IMR-90 (cell line): ENCODE measurements at regions not wholly inside any gene's neighbourhood (a gene's known extent, or its start where the extent isn't known, plus 50 kb on each side); places are given as distances from the start of the nearest gene placed in this dataset.

Experiments used
- ATAC-seq: fragments of 200-7000 bp; cut with Tn5 transposase; 2 replicates; pipeline ENCODE4 v1.9.1; 2020; ENCODE audit warnings: low read depth, mild to moderate bottlenecking, moderate library complexity
- BruUV-seq: library from RNA; stranded (reverse); fragments of 400-500 nt; replicated peaks from 2 replicates; lab custom pipeline; 2021; lab: Mats Ljungman, UMichigan
- CTCF ChIA-PET: fragments of 300-600 bp; formaldehyde crosslinking; extraction: SDS; loops from one replicate; lab custom pipeline; 2021; ENCODE audit warnings: antibody characterized with exemption; lab: Yijun Ruan, JAX
- POLR2A ChIA-PET: fragments of 300-600 bp; sonication (Branson Sonifier 250); formaldehyde crosslinking; loops from one replicate; lab custom pipeline; 2022; ENCODE audit warnings: antibody characterized with exemption; ENCODE audit not compliant: unreplicated experiment; lab: Charles Lee
- DNase-seq: peaks from one replicate; pipeline ENCODE4 v3.0.0; 2013
- H2AFZ ChIP-seq: replicated peaks from 2 replicates; pipeline ENCODE3; 2013; ENCODE audit warnings: low read length, mild to moderate bottlenecking; ENCODE audit not compliant: poor library complexity
- H2AK5ac ChIP-seq: 2 replicates; pipeline ENCODE4 v1.6.1; 2013; ENCODE audit warnings: low read depth, low read length, inconsistent platforms
- H2AK9ac ChIP-seq: replicated peaks from 2 replicates; pipeline ENCODE3; 2013; ENCODE audit warnings: mild to moderate bottlenecking, low read depth, low read length, moderate library complexity; ENCODE audit not compliant: poor library complexity
- H2BK120ac ChIP-seq: 2 replicates; pipeline ENCODE4 v1.6.1; 2013; ENCODE audit warnings: low read depth, low read length, inconsistent platforms
- H2BK15ac ChIP-seq: 3 replicates; pipeline ENCODE4 v1.6.1; 2013; ENCODE audit warnings: low read depth, low read length, inconsistent platforms
- H2BK20ac ChIP-seq: 2 replicates; pipeline ENCODE4 v1.6.1; 2013; ENCODE audit warnings: low read depth, mild to moderate bottlenecking, inconsistent platforms, low read length, moderate library complexity
- H2BK5ac ChIP-seq: 2 replicates; pipeline ENCODE4 v1.6.1; 2013; ENCODE audit warnings: mild to moderate bottlenecking, low read depth, low read length, inconsistent platforms; ENCODE audit not compliant: poor library complexity, severe bottlenecking
- H3K14ac ChIP-seq: replicated peaks from 2 replicates; pipeline ENCODE4 v1.6.1; 2013; ENCODE audit warnings: low read depth, low read length, inconsistent platforms
- H3K18ac ChIP-seq: 2 replicates; pipeline ENCODE4 v1.6.1; 2013; ENCODE audit warnings: low read depth, low read length, control low read depth
- H3K23ac ChIP-seq: 2 replicates; pipeline ENCODE4 v1.6.1; 2013; ENCODE audit warnings: low read depth, low read length, inconsistent platforms
- H3K27ac ChIP-seq: 2 replicates; pipeline ENCODE4 v1.5.1; 2013; ENCODE audit warnings: mild to moderate bottlenecking, control low read depth, low read length; ENCODE audit not compliant: insufficient read depth
- H3K27me3 ChIP-seq: 2 replicates; pipeline ENCODE4 v1.6.1; 2013; ENCODE audit warnings: low read length; ENCODE audit not compliant: control insufficient read depth, insufficient read depth
- H3K36me3 ChIP-seq: 2 replicates; pipeline ENCODE4 v1.6.1; 2013; ENCODE audit warnings: low read length, mixed read lengths; ENCODE audit not compliant: control insufficient read depth, insufficient read depth
- H3K4ac ChIP-seq: 2 replicates; pipeline ENCODE4 v1.6.1; 2013; ENCODE audit warnings: low read depth, low read length, inconsistent platforms
- H3K4me1 ChIP-seq: 2 replicates; pipeline ENCODE4 v1.6.1; 2013; ENCODE audit warnings: low read length, mixed read lengths; ENCODE audit not compliant: control insufficient read depth, insufficient read depth
- H3K4me2 ChIP-seq: 2 replicates; pipeline ENCODE4 v1.6.1; 2013; ENCODE audit warnings: low read depth, mild to moderate bottlenecking, control low read depth, low read length, moderate library complexity
- H3K4me3 ChIP-seq: 2 replicates; pipeline ENCODE4 v1.5.1; 2013; ENCODE audit warnings: low read depth, mild to moderate bottlenecking, control low read depth, low read length, moderate library complexity; ENCODE audit not compliant: insufficient read depth
- H3K56ac ChIP-seq: 2 replicates; pipeline ENCODE4 v1.6.1; 2013; ENCODE audit warnings: low read length, inconsistent platforms; ENCODE audit not compliant: insufficient read depth; ENCODE audit errors: extremely low read depth
- H3K79me1 ChIP-seq, 2 experiments: 2 replicates each; pipeline ENCODE4 v1.6.1; 2013; ENCODE audit warnings: low read length in 2 of 2, inconsistent platforms in 1 of 2, low read depth in 1 of 2
- H3K9ac ChIP-seq: 2 replicates; pipeline ENCODE4 v1.6.1; 2013; ENCODE audit warnings: low read depth, low read length, control low read depth
- H3K9me1 ChIP-seq: 2 replicates; pipeline ENCODE4 v1.6.1; 2013; ENCODE audit warnings: low read length, inconsistent platforms; ENCODE audit not compliant: insufficient read depth
- H3K9me3 ChIP-seq: 2 replicates; pipeline ENCODE4 v1.6.1; 2013; ENCODE audit warnings: low read length; ENCODE audit not compliant: control insufficient read depth, insufficient read depth
- H4K20me1 ChIP-seq: 2 replicates; pipeline ENCODE4 v1.6.1; 2013; ENCODE audit warnings: low read length, inconsistent platforms; ENCODE audit not compliant: insufficient read depth
- H4K5ac ChIP-seq: 2 replicates; pipeline ENCODE4 v1.6.1; 2013; ENCODE audit warnings: mild to moderate bottlenecking, low read depth, low read length, control low read depth
- H4K8ac ChIP-seq, 2 experiments: 2 replicates each; pipeline ENCODE4 v1.6.1; 2013; ENCODE audit warnings: low read depth in 2 of 2, low read length in 2 of 2, control low read depth in 1 of 2, inconsistent platforms in 1 of 2
- H4K91ac ChIP-seq: 2 replicates; pipeline ENCODE4 v1.6.1; 2013; ENCODE audit warnings: low read depth, low read length, inconsistent platforms; ENCODE audit not compliant: insufficient read depth
- BHLHE40 ChIP-seq: fragments of 150-350 bp; IDR thresholded peaks from 2 replicates; pipeline ENCODE4 v1.6.1; 2016; ENCODE audit warnings: mild to moderate bottlenecking, low read depth, low read length
- CEBPB ChIP-seq: IDR thresholded peaks from 2 replicates; pipeline ENCODE4 v1.6.1; 2012; ENCODE audit warnings: low read depth, low read length, improper control_type of control experiment
- CHD1 ChIP-seq: IDR thresholded peaks from 2 replicates; pipeline ENCODE4 v1.6.1; 2012; ENCODE audit warnings: low read depth, low read length, improper control_type of control experiment
- ELK1 ChIP-seq: fragments of 150-350 bp; IDR thresholded peaks from 2 replicates; pipeline ENCODE4 v1.6.1; 2016; ENCODE audit warnings: low read depth, mild to moderate bottlenecking, low read length, moderate library complexity, borderline replicate concordance
- FOS ChIP-seq: fragments of 150-350 bp; IDR thresholded peaks from 2 replicates; pipeline ENCODE4 v1.6.1; 2016; ENCODE audit warnings: low read depth, low read length
- MAFK ChIP-seq: IDR thresholded peaks from 2 replicates; pipeline ENCODE4 v1.6.1; 2012; ENCODE audit warnings: low read depth, low read length, improper control_type of control experiment
- MAZ ChIP-seq: IDR thresholded peaks from 2 replicates; pipeline ENCODE4 v1.6.1; 2012; ENCODE audit warnings: low read depth, mild to moderate bottlenecking, low read length, improper control_type of control experiment, moderate library complexity, borderline replicate concordance
- NFE2L2 ChIP-seq: fragments of 150-350 bp; IDR thresholded peaks from 2 replicates; pipeline ENCODE4 v1.6.1; 2016; ENCODE audit warnings: low read depth, mild to moderate bottlenecking, low read length
- POLR2A ChIP-seq: IDR thresholded peaks from 2 replicates; pipeline ENCODE4 v1.6.1; 2012; ENCODE audit warnings: mild to moderate bottlenecking, low read depth, low read length
- RCOR1 ChIP-seq: IDR thresholded peaks from 2 replicates; pipeline ENCODE4 v1.6.1; 2012; ENCODE audit warnings: mild to moderate bottlenecking, low read length, improper control_type of control experiment; ENCODE audit not compliant: insufficient replicate concordance
- RFX5 ChIP-seq: IDR thresholded peaks from 2 replicates; pipeline ENCODE4 v1.8.0; 2012; ENCODE audit warnings: low read depth, mild to moderate bottlenecking, low read length, moderate library complexity
- SMC3 ChIP-seq: fragments of 150-350 bp; IDR thresholded peaks from 2 replicates; pipeline ENCODE4 v1.6.1; 2016; ENCODE audit warnings: low read depth, mild to moderate bottlenecking, antibody characterized with exemption, low read length, moderate library complexity
- dilution Hi-C: fragments of 300-500 bp; cut with HindIII; formaldehyde crosslinking; loops from one replicate; pipeline ENCODE4 v1.14.3; 2018; ENCODE audit warnings: low sequenced_read_pairs; ENCODE audit not compliant: unreplicated experiment
- in situ Hi-C: fragments of 300-500 bp; cut with MboI; formaldehyde crosslinking; loops from 3 replicates; pipeline ENCODE4 v1.14.3; 2019; ENCODE audit warnings: low sequenced_read_pairs, inconsistent platforms, mixed read lengths
- intact Hi-C: fragments of 100-400 bp; cut with micrococcal nuclease; formaldehyde crosslinking; loops from 2 replicates; pipeline ENCODE4 v1.10.0; 2022
- TF ChIP-seq, protein P1 (sequence below): fragments of 150-350 bp; IDR thresholded peaks from 2 replicates; pipeline ENCODE4 v1.6.1; 2017; ENCODE audit warnings: mild to moderate bottlenecking, antibody characterized with exemption, low read length, low read depth

DNA sequence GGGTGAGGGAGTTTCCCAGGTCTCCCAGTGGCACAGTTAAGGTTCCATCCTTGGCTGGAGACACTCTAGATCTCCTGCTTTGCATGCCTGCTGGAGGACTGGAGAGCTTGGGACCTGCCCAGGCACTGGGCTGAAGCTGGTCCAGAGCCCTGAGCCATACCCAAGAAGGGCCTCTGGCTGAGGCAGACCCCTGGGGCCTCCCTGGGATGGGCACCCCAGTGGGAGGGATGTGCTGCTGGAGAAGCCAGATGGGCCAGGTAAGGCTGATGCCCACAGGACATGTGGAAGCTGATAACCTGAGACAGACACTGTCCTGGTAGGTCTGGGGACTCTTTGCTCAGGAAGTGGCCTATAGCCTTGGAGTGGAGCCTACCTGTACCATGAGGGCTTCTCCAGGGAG is 160.7 kb downstream of the TFCP2L1 start:
- CTCF ChIA-PET: no interaction called here
- H3K27me3 ChIP-seq: peaks cover 51% of the 10 kb centered on the region
- in situ Hi-C loops: no loop called here

More for the DNA sequence above, 160.7 kb downstream of the TFCP2L1 start:
- no peaks in the 10 kb centered on the region for H3K9me3 ChIP-seq
- no peak overlapping the region for H2AK9ac ChIP-seq
- H2BK120ac ChIP-seq: no peak overlapping the region
- H3K23ac ChIP-seq: no peak overlapping the region
- no peaks in the 10 kb centered on the region for H3K36me3 ChIP-seq
- H3K9ac ChIP-seq: no peak overlapping the region
- no peak overlapping the region for H2AK5ac ChIP-seq
- TF ChIP-seq NFE2L2 (no peak), CEBPB (no peak), RCOR1 (no peak), MAZ (no peak), ELK1 (no peak), FOS (no peak), SMC3 (no peak), POLR2A (no peak), CHD1 (no peak), MAFK (no peak), BHLHE40 (no peak), RFX5 (no peak)
- TF ChIP-seq, protein P1, sequence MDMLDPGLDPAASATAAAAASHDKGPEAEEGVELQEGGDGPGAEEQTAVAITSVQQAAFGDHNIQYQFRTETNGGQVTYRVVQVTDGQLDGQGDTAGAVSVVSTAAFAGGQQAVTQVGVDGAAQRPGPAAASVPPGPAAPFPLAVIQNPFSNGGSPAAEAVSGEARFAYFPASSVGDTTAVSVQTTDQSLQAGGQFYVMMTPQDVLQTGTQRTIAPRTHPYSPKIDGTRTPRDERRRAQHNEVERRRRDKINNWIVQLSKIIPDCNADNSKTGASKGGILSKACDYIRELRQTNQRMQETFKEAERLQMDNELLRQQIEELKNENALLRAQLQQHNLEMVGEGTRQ: no peak
- no peak overlapping the region for H3K18ac ChIP-seq
- H2BK5ac ChIP-seq: no peak overlapping the region
- H2BK20ac ChIP-seq: no peak overlapping the region
- H3K4ac ChIP-seq: no peak overlapping the region
- H3K4me3 ChIP-seq: no peak overlapping the region
- no peak overlapping the region for H4K8ac ChIP-seq
- H4K91ac ChIP-seq: no peak overlapping the region
- POLR2A ChIA-PET: no interaction called here
- ATAC-seq: no peak
- H4K20me1 ChIP-seq: no peaks in the 10 kb centered on the region
- no peak overlapping the region for H2BK15ac ChIP-seq
- H3K4me2 ChIP-seq: no peak overlapping the region
- dilution Hi-C loops (no loop called here), intact Hi-C loops (no loop called here)
- H2AFZ ChIP-seq: no peak overlapping the region
- no peak overlapping the region for H3K27ac ChIP-seq
- no TSS peak for BruUV-seq
- no peak overlapping the region for H4K5ac ChIP-seq
- no peaks in the 10 kb centered on the region for H3K4me1 ChIP-seq
- no peak for DNase-seq
- no peaks in the 10 kb centered on the region for H3K9me1 ChIP-seq
- H3K56ac ChIP-seq: no peak overlapping the region
- no peaks in the 10 kb centered on the region for H3K79me1 ChIP-seq
- H3K14ac ChIP-seq: no peak overlapping the region
